ENCODE measurements at regions not wholly inside any gene's neighbourhood (a gene's known extent, or its start where the extent isn't known, plus 50 kb on each side); places are given as distances from the start of the nearest gene placed in this dataset.

DNA sequence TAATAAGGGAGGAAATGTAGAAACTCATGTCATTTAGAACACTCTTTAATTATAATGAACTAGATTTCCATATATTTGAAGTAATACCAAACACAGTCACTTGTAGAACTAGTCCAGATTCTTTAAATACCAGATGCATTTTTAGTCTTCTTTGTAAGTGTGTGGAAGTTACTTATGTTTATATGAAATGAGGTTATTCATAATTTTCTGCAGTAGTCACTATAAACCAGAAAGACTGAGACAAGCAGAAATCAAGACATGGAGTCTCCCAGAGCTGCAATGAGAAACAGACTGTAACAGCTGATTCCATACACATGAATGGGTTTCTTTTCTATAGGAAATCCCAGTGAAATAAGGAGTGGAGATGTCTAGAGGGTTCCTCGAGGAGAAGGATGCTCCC, 216.6 kb upstream of the ZP4 start:
- H3K4me3 ChIP-seq (ENCODE audit: low read depth, low read length): no peak overlapping the region
- Mint-ChIP-seq H3K36me3 (ENCODE audit: insufficient read depth, unreplicated experiment) (no peaks in the 10 kb centered on the region), H3K9me3 (ENCODE audit: unreplicated experiment) (no peaks in the 10 kb centered on the region), H3K4me1 (ENCODE audit: low read depth, unreplicated experiment) (no peaks in the 10 kb centered on the region), H3K4me3 (ENCODE audit: unreplicated experiment) (no peak overlapping the region), H3K27me3 (ENCODE audit: insufficient read depth, unreplicated experiment) (peaks cover 6% of the 10 kb centered on the region), H3K27ac (ENCODE audit: unreplicated experiment) (no peak overlapping the region)
- no peaks in the 10 kb centered on the region for H3K27me3 ChIP-seq (replicated peaks; ENCODE audit: control insufficient read depth, insufficient read depth, low read length)
- H3K9me3 ChIP-seq: no peaks in the 10 kb centered on the region
- intact Hi-C loops (cut with micrococcal nuclease; ENCODE audit: unreplicated experiment): no loop called here
- H3K36me3 ChIP-seq (ENCODE audit: control insufficient read depth, insufficient read depth, low read length): no peaks in the 10 kb centered on the region
- DNase-seq: no peak
- TF ChIP-seq, protein P1, sequence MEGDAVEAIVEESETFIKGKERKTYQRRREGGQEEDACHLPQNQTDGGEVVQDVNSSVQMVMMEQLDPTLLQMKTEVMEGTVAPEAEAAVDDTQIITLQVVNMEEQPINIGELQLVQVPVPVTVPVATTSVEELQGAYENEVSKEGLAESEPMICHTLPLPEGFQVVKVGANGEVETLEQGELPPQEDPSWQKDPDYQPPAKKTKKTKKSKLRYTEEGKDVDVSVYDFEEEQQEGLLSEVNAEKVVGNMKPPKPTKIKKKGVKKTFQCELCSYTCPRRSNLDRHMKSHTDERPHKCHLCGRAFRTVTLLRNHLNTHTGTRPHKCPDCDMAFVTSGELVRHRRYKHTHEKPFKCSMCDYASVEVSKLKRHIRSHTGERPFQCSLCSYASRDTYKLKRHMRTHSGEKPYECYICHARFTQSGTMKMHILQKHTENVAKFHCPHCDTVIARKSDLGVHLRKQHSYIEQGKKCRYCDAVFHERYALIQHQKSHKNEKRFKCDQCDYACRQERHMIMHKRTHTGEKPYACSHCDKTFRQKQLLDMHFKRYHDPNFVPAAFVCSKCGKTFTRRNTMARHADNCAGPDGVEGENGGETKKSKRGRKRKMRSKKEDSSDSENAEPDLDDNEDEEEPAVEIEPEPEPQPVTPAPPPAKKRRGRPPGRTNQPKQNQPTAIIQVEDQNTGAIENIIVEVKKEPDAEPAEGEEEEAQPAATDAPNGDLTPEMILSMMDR (IDR thresholded peaks at IDR 0.05; ENCODE audit: insufficient read depth in 1 of 2, low read depth in 1 of 2, low read length in 1 of 2, severe bottlenecking in 1 of 2, unreplicated experiment in 1 of 2): no peak
- no TSS peak for BruUV-seq (replicated peaks)
- POLR2A ChIA-PET: no interaction called here
- CTCF ChIA-PET: no interaction called here
- H3K4me1 ChIP-seq: no peaks in the 10 kb centered on the region

DNA sequence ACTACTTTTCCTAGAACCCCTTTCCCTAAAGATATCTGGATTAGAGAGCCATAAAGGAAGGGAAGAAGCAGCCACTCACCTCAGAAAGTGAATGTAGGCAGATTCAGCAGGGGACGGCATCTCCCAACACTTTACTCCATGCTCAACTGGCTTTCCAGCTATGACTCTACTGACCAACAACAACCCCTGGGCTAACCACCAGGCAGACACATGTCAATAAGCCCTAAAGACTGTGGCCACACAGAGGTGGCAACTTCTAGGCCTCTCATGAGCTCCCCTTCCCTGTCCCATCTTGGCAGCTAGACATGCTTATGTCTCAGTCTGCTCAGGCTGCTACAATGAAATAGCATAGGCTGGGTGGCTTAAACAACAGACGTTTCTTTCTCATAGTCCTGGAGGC, 214.0 kb upstream of the ZP4 start:
- peaks cover 3% of the 10 kb centered on the region for H3K27me3 Mint-ChIP-seq (ENCODE audit: insufficient read depth, unreplicated experiment)
- TF ChIP-seq, protein P1 (IDR thresholded peaks at IDR 0.05; ENCODE audit: insufficient read depth in 1 of 2, low read depth in 1 of 2, low read length in 1 of 2, severe bottlenecking in 1 of 2, unreplicated experiment in 1 of 2): no peak
- Histone ChIP-seq H3K4me1 (no peaks in the 10 kb centered on the region), H3K36me3 (ENCODE audit: control insufficient read depth, insufficient read depth, low read length) (no peaks in the 10 kb centered on the region), H3K9me3 (no peaks in the 10 kb centered on the region), H3K4me3 (ENCODE audit: low read depth, low read length) (no peak overlapping the region), H3K27me3 (replicated peaks; ENCODE audit: control insufficient read depth, insufficient read depth, low read length) (no peaks in the 10 kb centered on the region)
- no peak overlapping the region for H3K27ac Mint-ChIP-seq (ENCODE audit: unreplicated experiment)
- no peak for DNase-seq
- intact Hi-C loops (cut with micrococcal nuclease; ENCODE audit: unreplicated experiment): no loop called here
- peaks cover 4% of the 10 kb centered on the region for H3K9me3 Mint-ChIP-seq (ENCODE audit: unreplicated experiment)
- no TSS peak for BruUV-seq (replicated peaks)
- H3K4me3 Mint-ChIP-seq (ENCODE audit: unreplicated experiment): no peak overlapping the region
- H3K36me3 Mint-ChIP-seq (ENCODE audit: insufficient read depth, unreplicated experiment): no peaks in the 10 kb centered on the region
- ChIA-PET POLR2A (no interaction called here), CTCF (no interaction called here)
- no peaks in the 10 kb centered on the region for H3K4me1 Mint-ChIP-seq (ENCODE audit: low read depth, unreplicated experiment)

DNA sequence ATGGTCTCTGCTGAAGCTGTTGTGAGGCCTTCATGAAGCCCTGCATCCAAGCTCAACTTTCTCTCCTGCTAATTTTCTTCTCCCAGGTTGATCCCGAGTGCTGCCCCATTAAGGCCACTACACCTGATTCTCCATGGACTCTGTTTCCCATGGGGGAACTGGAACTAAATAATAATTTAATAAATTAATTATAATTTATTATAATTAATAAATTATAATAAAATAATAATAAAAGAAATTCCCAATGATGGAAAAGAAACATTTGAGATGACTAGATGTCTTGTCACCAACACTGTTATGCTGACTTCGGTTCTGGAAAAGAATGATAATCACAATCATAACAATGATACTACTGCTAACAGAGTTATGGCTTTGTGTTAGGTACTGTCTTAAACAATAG, 211.2 kb upstream of the ZP4 start:
- TF ChIP-seq, protein P1 (IDR thresholded peaks at IDR 0.05; ENCODE audit: insufficient read depth in 1 of 2, low read depth in 1 of 2, low read length in 1 of 2, severe bottlenecking in 1 of 2, unreplicated experiment in 1 of 2): no peak
- Mint-ChIP-seq H3K9me3 (ENCODE audit: unreplicated experiment) (peaks cover 10% of the 10 kb centered on the region), H3K4me3 (ENCODE audit: unreplicated experiment) (no peak overlapping the region), H3K36me3 (ENCODE audit: insufficient read depth, unreplicated experiment) (no peaks in the 10 kb centered on the region), H3K27ac (ENCODE audit: unreplicated experiment) (no peak overlapping the region), H3K4me1 (ENCODE audit: low read depth, unreplicated experiment) (no peaks in the 10 kb centered on the region), H3K27me3 (ENCODE audit: insufficient read depth, unreplicated experiment) (peaks cover 3% of the 10 kb centered on the region)
- ChIA-PET CTCF (no interaction called here), POLR2A (no interaction called here)
- H3K9me3 ChIP-seq: no peaks in the 10 kb centered on the region
- H3K4me3 ChIP-seq (ENCODE audit: low read depth, low read length): no peak overlapping the region
- intact Hi-C loops (cut with micrococcal nuclease; ENCODE audit: unreplicated experiment): no loop called here
- H3K36me3 ChIP-seq (ENCODE audit: control insufficient read depth, insufficient read depth, low read length): no peaks in the 10 kb centered on the region
- no TSS peak for BruUV-seq (replicated peaks)
- H3K4me1 ChIP-seq: no peaks in the 10 kb centered on the region
- no peak for DNase-seq
- H3K27me3 ChIP-seq (replicated peaks; ENCODE audit: control insufficient read depth, insufficient read depth, low read length): no peaks in the 10 kb centered on the region

Measured in Caco-2 (cell line).